GM23338 (cell line): ENCODE measurements at regions not wholly inside any gene's neighbourhood (a gene's known extent, or its start where the extent isn't known, plus 50 kb on each side); places are given as distances from the start of the nearest gene placed in this dataset.

Experiments
- ATAC-seq: fragments of 200-7000 bp; cut with Tn5 transposase; 3 replicates; pipeline ENCODE4 v1.9.1; 2020
- DNase-seq: peaks from one replicate; pipeline ENCODE4 v3.0.0-alpha.2; 2015; ENCODE audit warnings: low spot score
- H2AFZ ChIP-seq: fragments of 200-600 bp; sonication (generic); 2 replicates; pipeline ENCODE4 v1.8.0; 2016; ENCODE audit warnings: antibody characterized with exemption, mild to moderate bottlenecking, moderate library complexity
- H3F3A ChIP-seq: fragments of 200-600 bp; sonication (generic); replicated peaks from 2 replicates; pipeline ENCODE4 v1.8.0; 2017; ENCODE audit warnings: antibody characterized with exemption, mixed run types, low read depth
- H3K27ac ChIP-seq: fragments of 200-600 bp; sonication (generic); 2 replicates; pipeline ENCODE4 v1.6.1; 2016; ENCODE audit warnings: low read depth
- H3K27me3 ChIP-seq: fragments of 200-600 bp; sonication (generic); 2 replicates; pipeline ENCODE4 v1.8.0; 2016; ENCODE audit warnings: mild to moderate bottlenecking, mixed run types, moderate library complexity; ENCODE audit not compliant: insufficient read depth
- H3K36me3 ChIP-seq: fragments of 200-600 bp; sonication (generic); 2 replicates; pipeline ENCODE4 v1.8.0; 2016; ENCODE audit warnings: mild to moderate bottlenecking; ENCODE audit not compliant: insufficient read depth
- H3K4me1 ChIP-seq: fragments of 200-600 bp; sonication (generic); 2 replicates; pipeline ENCODE4 v1.8.0; 2016; ENCODE audit warnings: mild to moderate bottlenecking, moderate library complexity; ENCODE audit not compliant: insufficient read depth
- H3K4me2 ChIP-seq: fragments of 200-600 bp; sonication (generic); 2 replicates; pipeline ENCODE4 v1.7.1; 2017; ENCODE audit warnings: mixed run types
- H3K4me3 ChIP-seq: fragments of 200-600 bp; sonication (generic); 2 replicates; pipeline ENCODE4 v1.6.1; 2016; ENCODE audit warnings: mixed run types
- H3K79me2 ChIP-seq: fragments of 200-600 bp; sonication (generic); replicated peaks from 2 replicates; pipeline ENCODE4 v1.8.0; 2017; ENCODE audit warnings: mild to moderate bottlenecking; ENCODE audit not compliant: insufficient read depth
- H3K9me2 ChIP-seq: fragments of 200-600 bp; sonication (generic); 2 replicates; pipeline ENCODE4 v1.8.0; 2017; ENCODE audit not compliant: insufficient read depth
- H4K20me1 ChIP-seq: fragments of 200-600 bp; sonication (generic); replicated peaks from 2 replicates; pipeline ENCODE4 v1.8.0; 2017; ENCODE audit warnings: mild to moderate bottlenecking; ENCODE audit not compliant: insufficient read depth
- H3K27ac Mint-ChIP-seq: 2 replicates; pipeline ENCODE4 v1.8.0; 2020; ENCODE audit warnings: inconsistent platforms, mild to moderate bottlenecking, moderate library complexity, mixed read lengths
- H3K27me3 Mint-ChIP-seq: 3 replicates; pipeline ENCODE4 v1.8.0; 2022; ENCODE audit warnings: low read depth, mild to moderate bottlenecking, moderate library complexity, mixed read lengths, inconsistent platforms; ENCODE audit not compliant: insufficient read depth, poor library complexity
- H3K36me3 Mint-ChIP-seq: 3 replicates; pipeline ENCODE4 v1.8.0; 2021; ENCODE audit warnings: low read depth, mild to moderate bottlenecking, inconsistent platforms, moderate library complexity, mixed read lengths
- H3K4me1 Mint-ChIP-seq: 3 replicates; pipeline ENCODE4 v1.8.0; 2020; ENCODE audit warnings: mild to moderate bottlenecking, inconsistent platforms, mixed read lengths
- H3K4me3 Mint-ChIP-seq: 3 replicates; pipeline ENCODE4 v1.8.0; 2021; ENCODE audit warnings: moderate library complexity, mild to moderate bottlenecking, inconsistent platforms, mixed read lengths
- H3K9me3 Mint-ChIP-seq: 3 replicates; pipeline ENCODE4 v1.8.0; 2020; ENCODE audit warnings: moderate library complexity, mild to moderate bottlenecking, inconsistent platforms, mixed read lengths
- CREB1 ChIP-seq: fragments of 250-450 bp; sonication (Bioruptor Pico); IDR thresholded peaks from 2 replicates; pipeline ENCODE4 v1.5.0; 2020; ENCODE audit warnings: low read depth, mild to moderate bottlenecking, moderate library complexity
- EZH2 ChIP-seq: fragments of 200-600 bp; sonication (generic); IDR thresholded peaks from one replicate; pipeline ENCODE4 v1.8.0; 2017; ENCODE audit warnings: antibody characterized with exemption, mild to moderate bottlenecking, low read depth; ENCODE audit not compliant: unreplicated experiment
- EZH2phosphoT487 ChIP-seq: fragments of 200-600 bp; sonication (generic); IDR thresholded peaks from one replicate; pipeline ENCODE4 v1.8.1; 2018; ENCODE audit warnings: antibody characterized with exemption; ENCODE audit not compliant: unreplicated experiment
- JUNB ChIP-seq: IDR thresholded peaks from one replicate; pipeline ENCODE4 v1.6.1; 2016; ENCODE audit warnings: antibody characterized with exemption; ENCODE audit not compliant: unreplicated experiment
- POLR2AphosphoS5 ChIP-seq: IDR thresholded peaks from 2 replicates; pipeline ENCODE4 v1.6.1; 2016; ENCODE audit warnings: antibody characterized with exemption, low read depth
- STAT1 ChIP-seq: IDR thresholded peaks from one replicate; pipeline ENCODE4 v1.6.1; 2016; ENCODE audit warnings: antibody characterized with exemption; ENCODE audit not compliant: unreplicated experiment
- ZNF114 ChIP-seq: fragments of 250-450 bp; sonication (Bioruptor Pico); IDR thresholded peaks from 2 replicates; pipeline ENCODE4 v1.5.0; 2020; ENCODE audit warnings: mild to moderate bottlenecking, moderate library complexity
- ZNF331 ChIP-seq: fragments of 250-450 bp; sonication (Bioruptor Pico); IDR thresholded peaks from 2 replicates; pipeline ENCODE4 v1.5.0; 2020; ENCODE audit warnings: low read depth, mild to moderate bottlenecking, moderate library complexity
- TF ChIP-seq, protein P1 (sequence below): IDR thresholded peaks from 2 replicates; pipeline ENCODE4 v1.6.1; 2016; ENCODE audit warnings: antibody characterized with exemption
- TF ChIP-seq, protein P2 (sequence below): IDR thresholded peaks from one replicate; pipeline ENCODE4 v1.6.1; 2018; ENCODE audit warnings: antibody characterized with exemption; ENCODE audit not compliant: unreplicated experiment
- TF ChIP-seq, protein P3 (sequence below), 2 experiments: fragments of 200-600 bp in 1 of 2; sonication (generic) in 1 of 2; conservative IDR thresholded peaks; 2 replicates each; pipeline versions ENCODE4 v1.5.1 to v1.6.1; 2016 to 2017; ENCODE audit warnings: antibody characterized with exemption in 2 of 2, low read depth in 2 of 2, mild to moderate bottlenecking in 2 of 2, moderate library complexity in 1 of 2

DNA sequence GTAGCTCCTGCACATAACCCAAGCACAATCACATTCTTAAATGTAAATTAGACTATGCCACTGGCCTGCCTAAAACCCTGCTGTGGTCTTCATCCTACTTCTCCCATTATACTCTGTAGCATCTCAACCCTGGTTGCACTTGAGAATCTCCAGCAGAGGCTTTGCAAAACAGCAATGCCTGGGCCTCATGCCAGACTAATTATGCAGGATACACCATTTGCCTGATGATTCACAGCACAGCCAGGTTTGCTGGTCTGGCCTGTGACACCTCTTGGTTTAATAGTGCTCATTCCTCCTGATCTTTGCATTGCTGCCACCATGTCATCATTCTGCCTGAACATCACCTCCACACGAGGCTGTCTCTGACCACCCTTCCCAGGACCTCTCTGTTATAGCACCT lies 491.9 kb upstream of the TOM1L1 start:
- no peaks in the 10 kb centered on the region for H3K36me3 ChIP-seq
- H4K20me1 ChIP-seq: no peaks in the 10 kb centered on the region
- H3K9me2 ChIP-seq: peaks cover 13% of the 10 kb centered on the region; the same call in 1 of the 2 replicates
- no peak overlapping the region for H3K27ac ChIP-seq
- TF ChIP-seq EZH2phosphoT487 (no peak), ZNF331 (CRISPR knock-in tag) (no peak), EZH2 (no peak), CREB1 (CRISPR knock-in tag) (no peak), STAT1 (no peak), JUNB (no peak), POLR2AphosphoS5 (no peak)
- TF ChIP-seq, protein P1, sequence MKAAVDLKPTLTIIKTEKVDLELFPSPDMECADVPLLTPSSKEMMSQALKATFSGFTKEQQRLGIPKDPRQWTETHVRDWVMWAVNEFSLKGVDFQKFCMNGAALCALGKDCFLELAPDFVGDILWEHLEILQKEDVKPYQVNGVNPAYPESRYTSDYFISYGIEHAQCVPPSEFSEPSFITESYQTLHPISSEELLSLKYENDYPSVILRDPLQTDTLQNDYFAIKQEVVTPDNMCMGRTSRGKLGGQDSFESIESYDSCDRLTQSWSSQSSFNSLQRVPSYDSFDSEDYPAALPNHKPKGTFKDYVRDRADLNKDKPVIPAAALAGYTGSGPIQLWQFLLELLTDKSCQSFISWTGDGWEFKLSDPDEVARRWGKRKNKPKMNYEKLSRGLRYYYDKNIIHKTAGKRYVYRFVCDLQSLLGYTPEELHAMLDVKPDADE: no peak
- TF ChIP-seq, protein P2, sequence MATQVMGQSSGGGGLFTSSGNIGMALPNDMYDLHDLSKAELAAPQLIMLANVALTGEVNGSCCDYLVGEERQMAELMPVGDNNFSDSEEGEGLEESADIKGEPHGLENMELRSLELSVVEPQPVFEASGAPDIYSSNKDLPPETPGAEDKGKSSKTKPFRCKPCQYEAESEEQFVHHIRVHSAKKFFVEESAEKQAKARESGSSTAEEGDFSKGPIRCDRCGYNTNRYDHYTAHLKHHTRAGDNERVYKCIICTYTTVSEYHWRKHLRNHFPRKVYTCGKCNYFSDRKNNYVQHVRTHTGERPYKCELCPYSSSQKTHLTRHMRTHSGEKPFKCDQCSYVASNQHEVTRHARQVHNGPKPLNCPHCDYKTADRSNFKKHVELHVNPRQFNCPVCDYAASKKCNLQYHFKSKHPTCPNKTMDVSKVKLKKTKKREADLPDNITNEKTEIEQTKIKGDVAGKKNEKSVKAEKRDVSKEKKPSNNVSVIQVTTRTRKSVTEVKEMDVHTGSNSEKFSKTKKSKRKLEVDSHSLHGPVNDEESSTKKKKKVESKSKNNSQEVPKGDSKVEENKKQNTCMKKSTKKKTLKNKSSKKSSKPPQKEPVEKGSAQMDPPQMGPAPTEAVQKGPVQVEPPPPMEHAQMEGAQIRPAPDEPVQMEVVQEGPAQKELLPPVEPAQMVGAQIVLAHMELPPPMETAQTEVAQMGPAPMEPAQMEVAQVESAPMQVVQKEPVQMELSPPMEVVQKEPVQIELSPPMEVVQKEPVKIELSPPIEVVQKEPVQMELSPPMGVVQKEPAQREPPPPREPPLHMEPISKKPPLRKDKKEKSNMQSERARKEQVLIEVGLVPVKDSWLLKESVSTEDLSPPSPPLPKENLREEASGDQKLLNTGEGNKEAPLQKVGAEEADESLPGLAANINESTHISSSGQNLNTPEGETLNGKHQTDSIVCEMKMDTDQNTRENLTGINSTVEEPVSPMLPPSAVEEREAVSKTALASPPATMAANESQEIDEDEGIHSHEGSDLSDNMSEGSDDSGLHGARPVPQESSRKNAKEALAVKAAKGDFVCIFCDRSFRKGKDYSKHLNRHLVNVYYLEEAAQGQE: no peak
- TF ChIP-seq, protein P3, sequence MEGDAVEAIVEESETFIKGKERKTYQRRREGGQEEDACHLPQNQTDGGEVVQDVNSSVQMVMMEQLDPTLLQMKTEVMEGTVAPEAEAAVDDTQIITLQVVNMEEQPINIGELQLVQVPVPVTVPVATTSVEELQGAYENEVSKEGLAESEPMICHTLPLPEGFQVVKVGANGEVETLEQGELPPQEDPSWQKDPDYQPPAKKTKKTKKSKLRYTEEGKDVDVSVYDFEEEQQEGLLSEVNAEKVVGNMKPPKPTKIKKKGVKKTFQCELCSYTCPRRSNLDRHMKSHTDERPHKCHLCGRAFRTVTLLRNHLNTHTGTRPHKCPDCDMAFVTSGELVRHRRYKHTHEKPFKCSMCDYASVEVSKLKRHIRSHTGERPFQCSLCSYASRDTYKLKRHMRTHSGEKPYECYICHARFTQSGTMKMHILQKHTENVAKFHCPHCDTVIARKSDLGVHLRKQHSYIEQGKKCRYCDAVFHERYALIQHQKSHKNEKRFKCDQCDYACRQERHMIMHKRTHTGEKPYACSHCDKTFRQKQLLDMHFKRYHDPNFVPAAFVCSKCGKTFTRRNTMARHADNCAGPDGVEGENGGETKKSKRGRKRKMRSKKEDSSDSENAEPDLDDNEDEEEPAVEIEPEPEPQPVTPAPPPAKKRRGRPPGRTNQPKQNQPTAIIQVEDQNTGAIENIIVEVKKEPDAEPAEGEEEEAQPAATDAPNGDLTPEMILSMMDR (conservative IDR thresholded peaks at IDR 0.05; ENCODE audit: low read depth in 2 of 2): no peak
- Mint-ChIP-seq H3K27me3 (no peaks in the 10 kb centered on the region), H3K4me3 (no peak overlapping the region), H3K27ac (no peak overlapping the region), H3K36me3 (no peaks in the 10 kb centered on the region), H3K4me1 (no peaks in the 10 kb centered on the region; the same call in 1 of the 3 replicates), H3K9me3 (no peaks in the 10 kb centered on the region)
- H3K4me1 ChIP-seq: no peaks in the 10 kb centered on the region
- no peak for DNase-seq
- no peak for ATAC-seq
- H3K4me3 ChIP-seq: no peak overlapping the region
- no peaks in the 10 kb centered on the region for H3F3A ChIP-seq
- peak overlapping the region; percentile 8; the same call in 1 of the 2 replicates for H2AFZ ChIP-seq
- no peak overlapping the region for H3K4me2 ChIP-seq
- no peaks in the 10 kb centered on the region for H3K79me2 ChIP-seq
- no peaks in the 10 kb centered on the region for H3K27me3 ChIP-seq

DNA sequence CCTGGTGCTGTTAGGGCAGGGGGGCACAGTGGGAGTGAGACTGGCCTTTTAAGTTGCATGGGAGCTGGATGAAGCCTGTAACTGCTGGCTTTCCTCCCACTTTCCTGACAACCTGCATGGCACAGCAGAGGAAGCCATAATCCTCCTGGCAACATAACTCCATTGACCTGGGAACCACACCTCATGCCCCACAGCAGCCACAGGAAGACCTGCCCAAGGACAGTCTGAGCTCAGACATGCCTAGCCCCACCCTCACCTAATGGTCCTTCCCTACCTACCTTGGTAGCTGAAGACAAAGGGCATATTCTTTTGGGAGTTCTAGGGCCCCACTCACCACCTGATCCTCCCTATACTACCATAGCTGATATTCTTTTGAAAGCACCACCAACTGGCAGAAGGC lies 482.2 kb upstream of the TOM1L1 start:
- TF ChIP-seq CREB1 (CRISPR knock-in tag) (no peak), ZNF331 (CRISPR knock-in tag) (no peak), STAT1 (no peak), EZH2phosphoT487 (no peak), ZNF114 (CRISPR knock-in tag) (no peak)
- TF ChIP-seq, protein P2: no peak
- TF ChIP-seq, protein P3 (conservative IDR thresholded peaks at IDR 0.05; ENCODE audit: low read depth in 2 of 2): no peak
- H3K36me3 ChIP-seq: no peaks in the 10 kb centered on the region
- no peaks in the 10 kb centered on the region for H3K4me1 ChIP-seq
- H3K27me3 ChIP-seq: no peaks in the 10 kb centered on the region
- no peak overlapping the region for H3K27ac Mint-ChIP-seq
- H3K79me2 ChIP-seq: no peaks in the 10 kb centered on the region
- no peaks in the 10 kb centered on the region for H4K20me1 ChIP-seq
- H3K4me3 Mint-ChIP-seq: no peak overlapping the region
- H3K4me3 ChIP-seq: no peak overlapping the region
- DNase-seq: no peak
- peaks cover 24% of the 10 kb centered on the region; the same call in 2 of the 3 replicates for H3K9me3 Mint-ChIP-seq
- ATAC-seq: no peak
- no peaks in the 10 kb centered on the region for H3F3A ChIP-seq
- no peaks in the 10 kb centered on the region for H3K27me3 Mint-ChIP-seq
- no peak overlapping the region for H3K27ac ChIP-seq
- H3K36me3 Mint-ChIP-seq: peaks cover 30% of the 10 kb centered on the region
- H3K4me1 Mint-ChIP-seq: no peaks in the 10 kb centered on the region
- H3K9me2 ChIP-seq: no peaks in the 10 kb centered on the region; the same call in 1 of the 2 replicates
- H2AFZ ChIP-seq: no peak overlapping the region
- no peak overlapping the region for H3K4me2 ChIP-seq
